ENCODE measurements at regions not wholly inside any gene's neighbourhood (a gene's known extent, or its start where the extent isn't known, plus 50 kb on each side); places are given as distances from the start of the nearest gene placed in this dataset.
"Not testable (repeated sequence)": the region's sequence is repeated elsewhere in the genome, so short reads cannot be mapped to it uniquely, and the experiment has no call there.

DNA sequence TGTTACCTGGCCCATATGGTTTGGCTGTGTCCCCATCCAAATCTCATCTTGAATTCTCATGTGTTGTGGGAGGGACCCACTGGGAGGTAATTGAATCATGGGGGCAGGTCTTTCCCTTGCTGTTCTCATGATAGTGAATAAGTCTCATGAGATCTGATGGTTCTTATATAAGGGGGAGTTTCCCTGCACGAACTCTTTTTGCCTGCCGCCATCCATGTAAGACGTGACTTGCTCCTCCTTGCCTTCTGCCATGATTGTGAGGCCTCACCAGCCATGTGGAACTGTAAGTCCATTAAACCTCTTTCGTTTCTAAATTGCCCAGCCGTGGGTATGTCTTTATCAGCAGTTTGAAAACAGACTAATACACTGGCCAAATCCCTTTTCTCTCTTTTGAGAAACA, 444.4 kb downstream of the QKI start:
- TF ChIP-seq SP1 (IDR thresholded peaks at IDR 0.05); FOXK2 (IDR thresholded peaks at IDR 0.05); FOXM1 (IDR thresholded peaks at IDR 0.05; ENCODE audit: borderline replicate concordance); SUZ12 (IDR thresholded peaks at IDR 0.05); CTBP1 (IDR thresholded peaks at IDR 0.05; ENCODE audit: borderline replicate concordance); BHLHE40 (IDR thresholded peaks at IDR 0.05; ENCODE audit: borderline replicate concordance); L3MBTL2 (conservative IDR thresholded peaks at IDR 0.05); ZNF384 (IDR thresholded peaks at IDR 0.05); ELF4 (IDR thresholded peaks at IDR 0.05); ARNT (IDR thresholded peaks at IDR 0.05); FOXA1 (IDR thresholded peaks at IDR 0.05); TARDBP (IDR thresholded peaks at IDR 0.05); HDGF (IDR thresholded peaks at IDR 0.05; ENCODE audit: borderline replicate concordance): not testable (repeated sequence)
- TF ChIP-seq, protein P1, sequence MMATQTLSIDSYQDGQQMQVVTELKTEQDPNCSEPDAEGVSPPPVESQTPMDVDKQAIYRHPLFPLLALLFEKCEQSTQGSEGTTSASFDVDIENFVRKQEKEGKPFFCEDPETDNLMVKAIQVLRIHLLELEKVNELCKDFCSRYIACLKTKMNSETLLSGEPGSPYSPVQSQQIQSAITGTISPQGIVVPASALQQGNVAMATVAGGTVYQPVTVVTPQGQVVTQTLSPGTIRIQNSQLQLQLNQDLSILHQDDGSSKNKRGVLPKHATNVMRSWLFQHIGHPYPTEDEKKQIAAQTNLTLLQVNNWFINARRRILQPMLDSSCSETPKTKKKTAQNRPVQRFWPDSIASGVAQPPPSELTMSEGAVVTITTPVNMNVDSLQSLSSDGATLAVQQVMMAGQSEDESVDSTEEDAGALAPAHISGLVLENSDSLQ (IDR thresholded peaks at IDR 0.05) = not testable (repeated sequence)

All from HEK293T (cell line).